NB4 (cell line): ENCODE measurements at regions not wholly inside any gene's neighbourhood (a gene's known extent, or its start where the extent isn't known, plus 50 kb on each side); places are given as distances from the start of the nearest gene placed in this dataset.
A peak's percentile ranks its signal among the peaks of the same experiment; 100 is the strongest.

Source experiments
- DNase-seq: peaks from one replicate; pipeline ENCODE4 v3.0.0; 2010; ENCODE audit warnings: low read depth
- H3K4me3 ChIP-seq: one replicate; pipeline ENCODE4 v1.5.1; 2011; ENCODE audit warnings: mild to moderate bottlenecking, low read depth, low read length, moderate library complexity
- CTCF ChIP-seq: IDR thresholded peaks from one replicate; pipeline ENCODE4 v1.5.1; 2012; ENCODE audit warnings: low read depth, low read length
- MYC ChIP-seq: IDR thresholded peaks from 2 replicates; pipeline ENCODE4 v1.6.1; 2011; ENCODE audit warnings: low read depth, low read length
- POLR2A ChIP-seq: IDR thresholded peaks from 2 replicates; pipeline ENCODE4 v1.6.1; 2011; ENCODE audit warnings: mild to moderate bottlenecking; ENCODE audit not compliant: insufficient read length; ENCODE audit errors: extremely low read depth
- TF ChIP-seq, protein P1 (sequence below): IDR thresholded peaks from 2 replicates; pipeline ENCODE4 v1.6.1; 2011; ENCODE audit warnings: low read depth, low read length

GRCh38 chr6:159098636-159099106 is 53.9 kb upstream of the TAGAP start:
- DNase-seq, result peak; percentile 43
- no peak overlapping the region for H3K4me3 ChIP-seq
- TF ChIP-seq, protein P1, sequence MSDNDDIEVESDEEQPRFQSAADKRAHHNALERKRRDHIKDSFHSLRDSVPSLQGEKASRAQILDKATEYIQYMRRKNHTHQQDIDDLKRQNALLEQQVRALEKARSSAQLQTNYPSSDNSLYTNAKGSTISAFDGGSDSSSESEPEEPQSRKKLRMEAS, result no peak
- no peak for TF ChIP-seq CTCF
- TF ChIP-seq POLR2A, result no peak
- TF ChIP-seq MYC, result no peak

DNA sequence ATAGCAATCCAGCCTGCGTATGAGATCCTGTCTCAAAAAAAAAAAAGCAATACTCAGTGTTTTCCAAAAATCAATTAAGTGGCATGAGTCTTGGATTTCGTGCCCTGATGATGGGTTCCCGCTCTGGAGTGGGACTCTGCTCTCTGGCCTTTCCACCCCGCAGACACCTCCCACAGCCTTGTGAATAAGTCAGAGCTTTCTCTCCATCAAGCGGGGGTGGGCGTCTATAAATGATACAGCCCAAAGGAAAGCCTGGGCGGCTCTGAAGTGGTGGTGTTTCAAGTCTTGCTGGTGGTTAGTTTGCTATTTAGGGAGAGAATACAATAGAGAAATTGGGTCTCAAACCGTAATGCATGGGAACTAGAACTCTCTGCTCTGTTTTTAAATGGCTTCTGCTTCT is 52.5 kb upstream of the TAGAP start:
- TF ChIP-seq MYC (no peak), CTCF (no peak), POLR2A (no peak)
- TF ChIP-seq, protein P1, result no peak
- H3K4me3 ChIP-seq, result no peak overlapping the region
- DNase-seq, result no peak

DNA sequence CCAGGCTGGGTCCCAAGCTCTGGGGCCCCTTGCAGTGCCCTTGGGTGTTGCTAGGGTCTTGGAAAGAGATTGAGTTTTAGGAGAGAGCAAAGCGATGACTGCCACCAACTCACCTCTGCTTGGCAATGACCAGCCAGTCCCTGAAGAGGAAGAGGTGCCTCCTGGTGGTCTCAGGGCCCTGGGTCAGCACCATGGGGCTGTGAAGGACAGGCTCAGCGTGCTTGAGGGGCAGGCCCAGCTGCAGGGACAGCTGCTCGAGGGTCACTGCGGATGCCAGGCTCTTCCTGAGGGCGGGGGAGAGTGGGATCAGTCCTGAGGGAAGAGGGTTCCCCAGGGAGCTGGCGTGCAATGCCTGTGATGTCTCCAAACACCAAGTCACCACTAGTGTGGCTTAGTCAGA is 50.8 kb upstream of the TAGAP start:
- H3K4me3 ChIP-seq, result no peak overlapping the region
- TF ChIP-seq MYC, result no peak
- peak; percentile 5 for TF ChIP-seq CTCF
- no peak for DNase-seq

DNA sequence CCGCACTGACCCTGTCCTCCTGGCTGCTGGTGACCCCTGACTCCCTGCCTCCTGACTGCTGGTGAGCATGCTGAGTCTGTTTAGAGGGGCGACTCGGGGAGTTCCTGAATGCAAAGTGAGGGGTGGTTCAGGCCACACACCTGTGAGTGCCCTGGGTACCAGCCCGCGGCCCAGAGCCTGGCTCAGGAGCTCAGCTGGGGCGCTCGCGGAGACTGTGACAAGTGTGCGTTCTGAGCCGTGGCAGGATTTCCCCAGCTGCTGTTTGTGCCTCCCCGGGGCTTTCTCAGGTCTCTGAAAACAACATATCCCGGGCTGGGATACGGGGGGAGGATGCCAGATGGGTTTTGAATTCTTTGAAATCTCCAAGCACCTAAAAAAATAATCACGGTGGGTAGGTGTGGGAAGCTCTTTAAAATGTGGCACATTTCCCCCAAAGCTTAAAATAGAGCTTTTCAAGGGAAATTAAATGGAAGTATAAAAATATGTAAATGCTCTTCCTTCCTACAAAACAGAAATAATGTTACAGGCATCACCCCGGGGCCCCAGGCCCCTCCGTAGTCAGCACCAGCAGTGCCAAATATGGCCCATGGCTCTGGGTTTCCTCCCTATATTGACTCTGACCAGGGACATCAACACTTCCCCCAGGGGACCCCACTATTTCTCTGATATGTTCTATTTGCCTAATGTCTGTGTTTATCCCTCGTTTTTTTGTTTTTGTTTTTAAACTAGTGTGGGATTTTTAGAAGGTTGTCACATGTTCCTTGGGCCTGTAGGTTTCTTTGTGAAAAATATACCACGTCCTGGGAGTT is 49.9 kb upstream of the TAGAP start:
- no peak for DNase-seq
- H3K4me3 ChIP-seq, result no peak overlapping the region
- TF ChIP-seq CTCF (no peak), POLR2A (no peak), MYC (no peak)
- TF ChIP-seq, protein P1, result no peak
